Thyroid gland (tissue), 4 donors: ENCODE measurements at regions not wholly inside any gene's neighbourhood (a gene's known extent, or its start where the extent isn't known, plus 50 kb on each side); places are given as distances from the start of the nearest gene placed in this dataset.

Experiments used
- DNase-seq, 2 donors: peaks; one replicate each; pipeline ENCODE4 v3.0.0-alpha.2; 2019
- H3K27ac ChIP-seq, 3 donors: fragments of 200-600 bp; sonication (generic); 1 replicate in 2 of 3; 2 replicates in 1 of 3; pipeline ENCODE4 v1.5.1; 2016 to 2019; ENCODE audit warnings: mild to moderate bottlenecking in 1 of 3, moderate library complexity in 1 of 3
- H3K27me3 ChIP-seq: fragments of 200-600 bp; sonication (generic); one replicate; pipeline ENCODE4 v1.5.1; 2019
- H3K36me3 ChIP-seq, 2 donors: fragments of 200-600 bp; sonication (generic); one replicate each; pipeline ENCODE4 v1.5.1; 2016 to 2019
- H3K4me1 ChIP-seq, 2 donors: fragments of 200-600 bp; sonication (generic); one replicate each; pipeline ENCODE4 v1.5.1; 2017 to 2019
- H3K4me3 ChIP-seq, 3 donors: fragments of 200-600 bp; sonication (generic); replicated peaks in 1 of 3; 1 replicate in 2 of 3; 2 replicates in 1 of 3; pipeline ENCODE4 v1.5.1; 2016; ENCODE audit warnings: mild to moderate bottlenecking in 1 of 3
- H3K9me3 ChIP-seq: fragments of 200-600 bp; sonication (generic); one replicate; pipeline ENCODE4 v1.5.1; 2017
- CTCF ChIP-seq, 6 experiments: fragments of 200-600 bp in 3 of 6; fragments of 450-650 bp in 3 of 6; sonication (generic) in 3 of 6; IDR thresholded peaks; one replicate each; pipeline ENCODE4 v1.5.1; 2016 to 2019; ENCODE audit warnings: antibody characterized with exemption in 6 of 6, mild to moderate bottlenecking in 2 of 6, inconsistent platforms in 1 of 6, moderate library complexity in 1 of 6
- POLR2A ChIP-seq, 2 donors: fragments of 450-650 bp; IDR thresholded peaks; one replicate each; pipeline ENCODE4 v1.6.1; 2017; ENCODE audit warnings: antibody characterized with exemption in 2 of 2, mild to moderate bottlenecking in 2 of 2, moderate library complexity in 1 of 2
- WGBS, 2 donors: methylation state at CpG; one replicate each; pipeline ENCODE4 v1.1.5; 2017; 5-methylcytosine and 5-hydroxymethylcytosine counted together
- intact Hi-C: fragments of 100-400 bp; cut with DNase I; formaldehyde crosslinking; loops from one replicate; pipeline ENCODE4 v1.15.1; 2023

- intact Hi-C loops, result no loop called here
- DNase-seq, result no peak
- 76 to 77% methylated on average over 3 of the region's 3 CpGs for WGBS, 2 donors
- H3K27ac ChIP-seq, result no peak overlapping the region
- no peaks in the 10 kb centered on the region for H3K9me3 ChIP-seq
- TF ChIP-seq POLR2A (IDR thresholded peaks at IDR 0.05) (no peak), CTCF (IDR thresholded peaks at IDR 0.05) (no peak)
- H3K4me3 ChIP-seq, result no peak overlapping the region
- H3K4me1 ChIP-seq, result no peaks in the 10 kb centered on the region
- no peaks in the 10 kb centered on the region for H3K27me3 ChIP-seq
- H3K36me3 ChIP-seq, result no peaks in the 10 kb centered on the region
Observed at GRCh38 chr5:122545986-122546385, 228.9 kb upstream of the SNX2 start.

- WGBS, 2 donors, result 86 to 89% methylated on average over 2 of the region's 2 CpGs
- no peak overlapping the region for H3K27ac ChIP-seq
- H3K27me3 ChIP-seq, result no peaks in the 10 kb centered on the region
- no peaks in the 10 kb centered on the region for H3K4me1 ChIP-seq
- intact Hi-C loops, result no loop called here
- DNase-seq, result no peak
- no peak for TF ChIP-seq CTCF (IDR thresholded peaks at IDR 0.05)
- TF ChIP-seq POLR2A (IDR thresholded peaks at IDR 0.05), result no peak
- H3K4me3 ChIP-seq, result no peak overlapping the region
- no peaks in the 10 kb centered on the region for H3K9me3 ChIP-seq
- no peaks in the 10 kb centered on the region for H3K36me3 ChIP-seq
Observed at GRCh38 chr5:122547219-122547618, 227.7 kb upstream of the SNX2 start.

GRCh38 chr5:122547669-122548068 is 227.2 kb upstream of the SNX2 start:
- Histone ChIP-seq H3K36me3 (no peaks in the 10 kb centered on the region), H3K9me3 (no peaks in the 10 kb centered on the region), H3K27ac (no peak overlapping the region), H3K4me1 (no peaks in the 10 kb centered on the region), H3K27me3 (no peaks in the 10 kb centered on the region), H3K4me3 (no peak overlapping the region)
- TF ChIP-seq POLR2A (IDR thresholded peaks at IDR 0.05), result no peak
- no peak for TF ChIP-seq CTCF (IDR thresholded peaks at IDR 0.05)
- intact Hi-C loops, result no loop called here
- 91 to 94% methylated on average over 4 of the region's 4 CpGs for WGBS, 2 donors
- DNase-seq, result no peak

DNA sequence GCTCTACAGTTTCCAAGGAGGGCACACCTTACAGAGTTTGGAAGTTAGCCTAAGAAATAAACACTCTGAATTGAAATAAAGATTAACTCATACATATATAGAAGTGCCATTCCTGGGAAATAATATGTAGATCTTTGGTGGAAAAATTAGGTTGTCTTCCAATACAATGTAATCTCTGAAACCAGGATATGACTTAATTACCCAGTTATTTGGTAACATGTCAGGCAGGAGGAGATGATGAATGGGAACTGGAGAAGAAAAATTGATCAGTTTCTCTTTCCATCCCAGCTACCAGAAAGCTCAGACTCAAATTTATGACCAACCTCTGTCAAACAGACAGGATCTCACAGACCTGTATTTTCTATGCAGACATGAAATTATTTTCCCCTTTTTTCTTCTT is 215.2 kb upstream of the SNX2 start:
- Histone ChIP-seq H3K36me3 (no peaks in the 10 kb centered on the region), H3K27ac (no peak overlapping the region), H3K4me1 (no peaks in the 10 kb centered on the region), H3K9me3 (no peaks in the 10 kb centered on the region), H3K27me3 (no peaks in the 10 kb centered on the region), H3K4me3 (no peak overlapping the region)
- no peak for DNase-seq
- intact Hi-C loops, result no loop called here
- TF ChIP-seq CTCF (IDR thresholded peaks at IDR 0.05), result no peak
- no peak for TF ChIP-seq POLR2A (IDR thresholded peaks at IDR 0.05)

GRCh38 chr5:122561209-122561608 is 213.7 kb upstream of the SNX2 start:
- no peak for DNase-seq
- H3K36me3 ChIP-seq, result no peaks in the 10 kb centered on the region
- 62 to 65% methylated on average over 3 of the region's 3 CpGs for WGBS, 2 donors
- H3K27ac ChIP-seq, result no peak overlapping the region
- intact Hi-C loops, result no loop called here
- TF ChIP-seq POLR2A (IDR thresholded peaks at IDR 0.05), result no peak
- TF ChIP-seq CTCF (IDR thresholded peaks at IDR 0.05), result no peak
- no peaks in the 10 kb centered on the region for H3K9me3 ChIP-seq
- H3K27me3 ChIP-seq, result no peaks in the 10 kb centered on the region
- no peak overlapping the region for H3K4me3 ChIP-seq
- no peaks in the 10 kb centered on the region for H3K4me1 ChIP-seq
